Smooth muscle cell (in vitro differentiated cells): ENCODE measurements at regions not wholly inside any gene's neighbourhood (a gene's known extent, or its start where the extent isn't known, plus 50 kb on each side); places are given as distances from the start of the nearest gene placed in this dataset.

ENCODE experiments used
- DNase-seq: peaks from one replicate; lab custom pipeline; 2025; ENCODE audit not compliant: unreplicated experiment; lab: John Stamatoyannopoulos, UW
- H2AFZ ChIP-seq: fragments of 200-600 bp; sonication (generic); 2 replicates; pipeline ENCODE4 v1.6.0; 2016; ENCODE audit warnings: antibody characterized with exemption, low read depth, mild to moderate bottlenecking
- H3F3A ChIP-seq: fragments of 200-600 bp; sonication (generic); 2 replicates; pipeline ENCODE4 v1.6.0; 2017; ENCODE audit warnings: antibody characterized with exemption, low read depth
- H3K27ac ChIP-seq: fragments of 200-600 bp; sonication (generic); 2 replicates; pipeline ENCODE4 v1.5.1; 2016; ENCODE audit warnings: low read depth, mild to moderate bottlenecking
- H3K27me3 ChIP-seq: fragments of 200-600 bp; sonication (generic); 2 replicates; pipeline ENCODE4 v1.6.1; 2016; ENCODE audit warnings: low read depth, mild to moderate bottlenecking
- H3K36me3 ChIP-seq: fragments of 200-600 bp; sonication (generic); 2 replicates; pipeline ENCODE4 v1.5.1; 2016; ENCODE audit warnings: low read depth
- H3K4me1 ChIP-seq: fragments of 200-600 bp; sonication (generic); 2 replicates; pipeline ENCODE4 v1.5.1; 2016; ENCODE audit warnings: low read depth
- H3K4me2 ChIP-seq: fragments of 200-600 bp; sonication (generic); 2 replicates; pipeline ENCODE4 v1.6.0; 2016; ENCODE audit warnings: mild to moderate bottlenecking
- H3K4me3 ChIP-seq: fragments of 200-600 bp; sonication (generic); 2 replicates; pipeline ENCODE4 v1.5.1; 2016; ENCODE audit warnings: mild to moderate bottlenecking
- H3K79me2 ChIP-seq: fragments of 200-600 bp; sonication (generic); 2 replicates; pipeline ENCODE4 v1.6.0; 2016; ENCODE audit warnings: low read depth, mild to moderate bottlenecking
- H3K9ac ChIP-seq: fragments of 200-600 bp; sonication (generic); 2 replicates; pipeline ENCODE4 v1.6.0; 2016; ENCODE audit warnings: low read depth
- H3K9me3 ChIP-seq: fragments of 200-600 bp; sonication (generic); replicated peaks from 2 replicates; pipeline ENCODE4 v1.5.1; 2016; ENCODE audit warnings: low read depth
- H4K20me1 ChIP-seq: fragments of 200-600 bp; sonication (generic); 2 replicates; pipeline ENCODE4 v1.6.0; 2016; ENCODE audit warnings: low read depth
- CTCF ChIP-seq: fragments of 200-600 bp; sonication (generic); IDR thresholded peaks from 2 replicates; pipeline ENCODE4 v1.5.1; 2017; ENCODE audit warnings: borderline replicate concordance, mild to moderate bottlenecking, antibody characterized with exemption; ENCODE audit not compliant: insufficient read depth, poor library complexity, severe bottlenecking
- WGBS: methylation state at CpG from one replicate; pipeline ENCODE4 v1.1.7; 2016; ENCODE audit warnings: low lambda C conversion rate; 5-methylcytosine and 5-hydroxymethylcytosine counted together

- no peaks in the 10 kb centered on the region for H3K79me2 ChIP-seq
These were observed 55.6 kb downstream of the MRPL32 start for GRCh38 chr7:42987648-42988214.

DNA sequence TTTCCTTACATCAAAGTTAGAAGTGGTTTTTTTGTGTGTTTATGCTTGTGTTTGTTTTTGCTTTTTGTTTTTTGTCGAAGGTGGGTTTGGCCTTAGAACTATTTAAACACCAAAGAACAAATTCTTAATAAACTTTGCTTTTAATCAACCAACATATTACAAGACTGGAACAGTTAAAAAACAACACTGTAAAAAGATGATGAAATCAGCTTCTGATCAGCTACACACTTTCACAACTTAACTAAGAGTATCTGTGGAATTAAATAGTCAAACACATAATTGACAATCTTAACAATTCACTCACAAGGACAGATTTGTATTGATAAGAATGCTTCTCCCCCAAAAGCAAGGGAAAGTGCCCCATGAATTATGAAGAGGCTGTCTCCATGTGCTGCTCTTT lies 58.8 kb downstream of the MRPL32 start:
- Histone ChIP-seq H3K4me1 (peaks cover 12% of the 10 kb centered on the region), H4K20me1 (no peaks in the 10 kb centered on the region), H3K9ac (no peak overlapping the region), H3K79me2 (no peaks in the 10 kb centered on the region), H3K4me3 (no peak overlapping the region), H3K27ac (no peak overlapping the region), H3K36me3 (no peaks in the 10 kb centered on the region), H3K27me3 (no peaks in the 10 kb centered on the region), H3K4me2 (no peak overlapping the region), H2AFZ (no peak overlapping the region), H3K9me3 (no peaks in the 10 kb centered on the region), H3F3A (no peaks in the 10 kb centered on the region)
- TF ChIP-seq CTCF = no peak
- WGBS = 89% methylated on average over 1 of the region's 1 CpG
- DNase-seq = no peak

More at GRCh38 chr7:42987648-42988214, 55.6 kb downstream of the MRPL32 start:
- H2AFZ ChIP-seq = no peak overlapping the region
- no peak for TF ChIP-seq CTCF
- H3K27me3 ChIP-seq = no peaks in the 10 kb centered on the region
- no peak overlapping the region for H3K4me3 ChIP-seq
- H3K4me2 ChIP-seq = no peak overlapping the region
- no peaks in the 10 kb centered on the region for H3K9me3 ChIP-seq
- no peak for DNase-seq
- 98% methylated on average over 3 of the region's 3 CpGs for WGBS
- no peaks in the 10 kb centered on the region for H4K20me1 ChIP-seq
- H3K36me3 ChIP-seq = peaks cover 4% of the 10 kb centered on the region
- H3F3A ChIP-seq = no peaks in the 10 kb centered on the region
- H3K27ac ChIP-seq = no peak overlapping the region
- peaks cover 9% of the 10 kb centered on the region for H3K4me1 ChIP-seq
- H3K9ac ChIP-seq = no peak overlapping the region

DNA sequence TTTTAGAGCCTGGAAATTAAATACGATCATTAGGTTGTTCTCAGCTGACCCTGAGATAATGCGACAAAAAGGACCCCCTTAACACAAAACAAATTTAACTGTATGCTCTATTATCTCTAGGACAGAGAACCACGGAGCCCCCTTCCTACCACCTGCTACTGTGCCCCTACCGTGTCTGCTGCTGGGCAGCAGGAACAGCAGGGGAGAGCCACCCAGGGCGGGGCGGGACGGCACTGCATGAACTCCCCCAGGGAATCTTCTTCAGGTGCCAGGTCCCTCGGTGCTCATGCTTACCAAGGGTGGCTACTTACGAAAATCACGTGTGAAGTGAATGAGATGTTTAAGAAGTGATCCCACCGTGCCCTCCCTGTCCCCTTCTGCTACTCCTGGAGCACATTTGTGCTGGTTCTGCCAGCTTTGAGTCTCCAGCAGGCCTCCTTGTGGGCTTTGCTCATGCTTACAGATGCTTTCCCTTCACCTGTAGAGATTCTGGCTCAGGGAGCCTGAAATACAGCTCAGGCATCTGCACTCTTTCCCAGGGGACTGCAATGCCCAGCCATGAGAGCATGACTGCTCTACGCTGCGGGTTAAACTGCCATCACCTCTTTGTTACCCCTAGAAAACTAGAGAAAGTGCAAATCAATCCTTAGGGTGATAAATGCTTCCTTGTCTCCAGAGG lies 59.9 kb downstream of the MRPL32 start:
- no peaks in the 10 kb centered on the region for H3K27me3 ChIP-seq
- DNase-seq = no peak
- TF ChIP-seq CTCF = no peak
- no peak overlapping the region for H3K4me3 ChIP-seq
- H2AFZ ChIP-seq = no peak overlapping the region
- H4K20me1 ChIP-seq = no peaks in the 10 kb centered on the region
- H3K36me3 ChIP-seq = no peaks in the 10 kb centered on the region
- H3K9ac ChIP-seq = no peak overlapping the region
- H3K79me2 ChIP-seq = no peaks in the 10 kb centered on the region
- H3K9me3 ChIP-seq = no peaks in the 10 kb centered on the region
- no peak overlapping the region for H3K27ac ChIP-seq
- no peak overlapping the region for H3K4me2 ChIP-seq
- peaks cover 12% of the 10 kb centered on the region for H3K4me1 ChIP-seq
- 87% methylated on average over 13 of the region's 13 CpGs for WGBS
- H3F3A ChIP-seq = no peaks in the 10 kb centered on the region

DNA sequence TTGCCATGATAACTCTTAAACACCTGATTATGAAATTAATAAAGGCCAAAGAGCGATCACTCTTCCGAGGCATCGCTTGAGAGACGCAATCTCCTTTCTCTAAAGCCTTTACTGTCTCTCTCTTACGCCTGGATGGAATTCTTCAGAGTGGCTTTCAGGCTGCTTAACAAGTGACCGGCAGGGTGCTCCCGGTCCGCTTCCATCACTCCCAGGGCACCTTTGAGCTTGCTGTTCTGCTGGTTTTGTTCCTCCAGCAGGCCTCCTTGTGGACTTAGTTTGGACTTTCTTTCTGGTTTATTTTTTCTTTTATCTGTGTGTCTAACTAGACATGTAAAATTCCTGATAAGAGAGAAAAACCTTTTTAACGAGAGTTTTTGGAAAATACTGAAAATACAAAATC lies 60.9 kb downstream of the MRPL32 start:
- no peaks in the 10 kb centered on the region for H3K79me2 ChIP-seq
- H3K36me3 ChIP-seq = no peaks in the 10 kb centered on the region
- H2AFZ ChIP-seq = no peak overlapping the region
- peaks cover 12% of the 10 kb centered on the region for H3K4me1 ChIP-seq
- no peak overlapping the region for H3K9ac ChIP-seq
- 73% methylated on average over 9 of the region's 9 CpGs for WGBS
- DNase-seq = no peak
- no peak for TF ChIP-seq CTCF
- no peak overlapping the region for H3K4me3 ChIP-seq
- no peaks in the 10 kb centered on the region for H3K9me3 ChIP-seq
- no peaks in the 10 kb centered on the region for H3K27me3 ChIP-seq
- H3K27ac ChIP-seq = no peak overlapping the region
- no peaks in the 10 kb centered on the region for H4K20me1 ChIP-seq
- no peak overlapping the region for H3K4me2 ChIP-seq
- no peaks in the 10 kb centered on the region for H3F3A ChIP-seq
